Right atrium auricular region (tissue), 2 donors: ENCODE measurements at regions not wholly inside any gene's neighbourhood (a gene's known extent, or its start where the extent isn't known, plus 50 kb on each side); places are given as distances from the start of the nearest gene placed in this dataset.

ENCODE experiments used
- DNase-seq: peaks from one replicate; pipeline ENCODE4 v3.0.0-alpha.2; 2019; ENCODE audit warnings: low spot score
- H3K27ac ChIP-seq, 2 donors: fragments of 200-600 bp; sonication (generic); 1 replicate in 1 of 2; 2 replicates in 1 of 2; pipeline ENCODE4 v1.5.1; 2016 to 2019
- H3K27me3 ChIP-seq, 2 donors: fragments of 200-600 bp; sonication (generic); one replicate each; pipeline versions ENCODE4 v1.5.1 to v1.6.0; 2017 to 2019
- H3K36me3 ChIP-seq: fragments of 200-600 bp; sonication (generic); one replicate; pipeline ENCODE4 v1.5.1; 2016
- H3K4me1 ChIP-seq, 2 donors: fragments of 200-600 bp; sonication (generic); one replicate each; pipeline versions ENCODE4 v1.5.1 to v1.6.0; 2017 to 2019
- H3K4me3 ChIP-seq, 2 donors: fragments of 200-600 bp; sonication (generic); 1 replicate in 1 of 2; 2 replicates in 1 of 2; pipeline ENCODE4 v1.5.1; 2017 to 2019; ENCODE audit warnings: mild to moderate bottlenecking in 1 of 2, moderate library complexity in 1 of 2
- H3K9me3 ChIP-seq, 2 donors: fragments of 200-600 bp; sonication (generic); one replicate each; pipeline ENCODE4 v1.5.1; 2019
- CTCF ChIP-seq, 2 donors: fragments of 200-600 bp; sonication (generic); IDR thresholded peaks; one replicate each; pipeline ENCODE4 v1.5.1; 2019; ENCODE audit warnings: antibody characterized with exemption in 2 of 2

GRCh38 chr11:79547256-79547655, 106.4 kb upstream of the TENM4 start:
- Histone ChIP-seq H3K36me3 (no peaks in the 10 kb centered on the region), H3K9me3 (no peaks in the 10 kb centered on the region), H3K27ac (no peak overlapping the region), H3K27me3 (no peaks in the 10 kb centered on the region), H3K4me3 (no peak overlapping the region), H3K4me1 (no peaks in the 10 kb centered on the region)
- TF ChIP-seq CTCF (IDR thresholded peaks at IDR 0.05): no peak
- DNase-seq: no peak

- TF ChIP-seq CTCF (IDR thresholded peaks at IDR 0.05): no peak
- Histone ChIP-seq H3K27ac (no peak overlapping the region), H3K9me3 (no peaks in the 10 kb centered on the region), H3K4me3 (no peak overlapping the region), H3K4me1 (no peaks in the 10 kb centered on the region), H3K27me3 (no peaks in the 10 kb centered on the region), H3K36me3 (no peaks in the 10 kb centered on the region)
- DNase-seq: no peak
Observed at GRCh38 chr11:79546351-79546750, 105.5 kb upstream of the TENM4 start.

- H3K4me1 ChIP-seq: no peaks in the 10 kb centered on the region
- DNase-seq: no peak
- no peak overlapping the region for H3K4me3 ChIP-seq
- no peaks in the 10 kb centered on the region for H3K27me3 ChIP-seq
- no peaks in the 10 kb centered on the region for H3K9me3 ChIP-seq
- no peaks in the 10 kb centered on the region for H3K36me3 ChIP-seq
- no peak for TF ChIP-seq CTCF (IDR thresholded peaks at IDR 0.05)
- H3K27ac ChIP-seq: no peak overlapping the region
Observed at GRCh38 chr11:79544361-79544760, 103.5 kb upstream of the TENM4 start.

GRCh38 chr11:79543101-79543500, 102.3 kb upstream of the TENM4 start:
- Histone ChIP-seq H3K9me3 (no peaks in the 10 kb centered on the region), H3K27ac (no peak overlapping the region), H3K4me1 (no peaks in the 10 kb centered on the region), H3K4me3 (no peak overlapping the region), H3K27me3 (no peaks in the 10 kb centered on the region), H3K36me3 (no peaks in the 10 kb centered on the region)
- no peak for DNase-seq
- TF ChIP-seq CTCF (IDR thresholded peaks at IDR 0.05): no peak

- Histone ChIP-seq H3K9me3 (no peaks in the 10 kb centered on the region), H3K27me3 (no peaks in the 10 kb centered on the region), H3K4me1 (no peaks in the 10 kb centered on the region), H3K27ac (no peak overlapping the region), H3K36me3 (no peaks in the 10 kb centered on the region), H3K4me3 (no peak overlapping the region)
- DNase-seq: no peak
- TF ChIP-seq CTCF (IDR thresholded peaks at IDR 0.05): no peak
Observed at GRCh38 chr11:79541466-79541865, 100.6 kb upstream of the TENM4 start.

- DNase-seq: no peak
Observed at GRCh38 chr11:79538775-79539174, 97.9 kb upstream of the TENM4 start.

More at GRCh38 chr11:79538775-79539174, 97.9 kb upstream of the TENM4 start:
- H3K27ac ChIP-seq: no peak overlapping the region
- no peaks in the 10 kb centered on the region for H3K9me3 ChIP-seq
- H3K27me3 ChIP-seq: no peaks in the 10 kb centered on the region
- H3K36me3 ChIP-seq: no peaks in the 10 kb centered on the region
- no peak for TF ChIP-seq CTCF (IDR thresholded peaks at IDR 0.05)
- H3K4me3 ChIP-seq: no peak overlapping the region
- H3K4me1 ChIP-seq: no peaks in the 10 kb centered on the region
